Liver (tissue), 8 donors: ENCODE measurements at regions not wholly inside any gene's neighbourhood (a gene's known extent, or its start where the extent isn't known, plus 50 kb on each side); places are given as distances from the start of the nearest gene placed in this dataset.

Experiments
- DNase-seq: peaks from one replicate; pipeline ENCODE4 v3.0.0-alpha.2; 2017; ENCODE audit warnings: low spot score
- H3K27ac ChIP-seq, 2 donors: one replicate each; pipeline ENCODE4 v1.7.0; 2013; ENCODE audit warnings: inconsistent platforms in 2 of 2, low read length in 2 of 2, control low read depth in 1 of 2, low read depth in 1 of 2, mild to moderate bottlenecking in 1 of 2
- H3K27me3 ChIP-seq, 4 donors: one replicate each; pipeline versions ENCODE4 v1.6.1 to v1.7.0; 2013; ENCODE audit warnings: low read length in 3 of 4, inconsistent platforms in 1 of 4, mild to moderate bottlenecking in 1 of 4, moderate library complexity in 1 of 4; ENCODE audit not compliant: control insufficient read depth in 4 of 4, insufficient read depth in 4 of 4
- H3K36me3 ChIP-seq, 4 donors: one replicate each; pipeline versions ENCODE4 v1.6.1 to v1.7.0; 2013; ENCODE audit warnings: low read length in 3 of 4, mild to moderate bottlenecking in 3 of 4, low read depth in 1 of 4, moderate library complexity in 1 of 4; ENCODE audit not compliant: control insufficient read depth in 4 of 4, insufficient read depth in 3 of 4
- H3K4me1 ChIP-seq, 4 donors: one replicate each; pipeline versions ENCODE4 v1.6.1 to v1.7.0; 2013; ENCODE audit warnings: low read length in 3 of 4, mild to moderate bottlenecking in 3 of 4, moderate library complexity in 1 of 4; ENCODE audit not compliant: control insufficient read depth in 4 of 4, insufficient read depth in 4 of 4
- H3K4me3 ChIP-seq, 3 donors: one replicate each; pipeline versions ENCODE4 v1.6.1 to v1.7.0; 2013; ENCODE audit warnings: low read length in 3 of 3, control low read depth in 1 of 3, low read depth in 1 of 3, mild to moderate bottlenecking in 1 of 3
- H3K9ac ChIP-seq, 2 donors: one replicate each; pipeline ENCODE4 v1.7.0; 2013; ENCODE audit warnings: low read length in 2 of 2, mild to moderate bottlenecking in 2 of 2, moderate library complexity in 2 of 2, control low read depth in 1 of 2, low read depth in 1 of 2
- H3K9me3 ChIP-seq, 4 donors: one replicate each; pipeline versions ENCODE4 v1.6.1 to v1.7.0; 2013; ENCODE audit warnings: low read length in 3 of 4; ENCODE audit not compliant: control insufficient read depth in 4 of 4
- ATF3 ChIP-seq: IDR thresholded peaks from 2 replicates; pipeline ENCODE4 v1.6.1; 2016; ENCODE audit warnings: antibody characterized with exemption
- EGR1 ChIP-seq, 2 donors: IDR thresholded peaks; 2 replicates each; pipeline ENCODE4 v1.6.1; 2016 to 2018; ENCODE audit warnings: antibody characterized with exemption in 2 of 2, low read depth in 2 of 2
- FOXA1 ChIP-seq: IDR thresholded peaks from 2 replicates; pipeline ENCODE4 v1.6.1; 2016; ENCODE audit warnings: antibody characterized with exemption
- FOXA2 ChIP-seq: IDR thresholded peaks from 2 replicates; pipeline ENCODE4 v1.6.1; 2016; ENCODE audit warnings: antibody characterized with exemption
- GABPA ChIP-seq, 2 donors: IDR thresholded peaks in 1 of 2; conservative IDR thresholded peaks in 1 of 2; 2 replicates each; pipeline ENCODE4 v1.6.1; 2016; ENCODE audit warnings: antibody characterized with exemption in 2 of 2, mild to moderate bottlenecking in 1 of 2, moderate library complexity in 1 of 2
- HNF4A ChIP-seq, 2 donors: conservative IDR thresholded peaks; 2 replicates each; pipeline ENCODE4 v1.6.1; 2016; ENCODE audit warnings: antibody characterized with exemption in 2 of 2, mild to moderate bottlenecking in 2 of 2
- HNF4G ChIP-seq: IDR thresholded peaks from 2 replicates; pipeline ENCODE4 v1.6.1; 2016; ENCODE audit warnings: antibody characterized with exemption
- JUND ChIP-seq, 2 donors: IDR thresholded peaks; 2 replicates each; pipeline ENCODE4 v1.6.1; 2016; ENCODE audit warnings: antibody characterized with exemption in 2 of 2
- MAX ChIP-seq: IDR thresholded peaks from 2 replicates; pipeline ENCODE4 v1.6.1; 2016; ENCODE audit warnings: antibody characterized with exemption
- NR2F2 ChIP-seq: IDR thresholded peaks from 2 replicates; pipeline ENCODE4 v1.6.1; 2016; ENCODE audit warnings: antibody characterized with exemption
- RAD21 ChIP-seq, 2 donors: IDR thresholded peaks; 2 replicates each; pipeline ENCODE4 v1.6.1; 2016; ENCODE audit warnings: antibody characterized with exemption in 2 of 2, mild to moderate bottlenecking in 2 of 2
- REST ChIP-seq: IDR thresholded peaks from 2 replicates; pipeline ENCODE4 v1.6.1; 2016; ENCODE audit warnings: antibody characterized with exemption, mild to moderate bottlenecking
- RXRA ChIP-seq, 2 donors: IDR thresholded peaks; 2 replicates each; pipeline ENCODE4 v1.6.1; 2017 to 2018; ENCODE audit warnings: antibody characterized with exemption in 2 of 2, mild to moderate bottlenecking in 1 of 2
- SP1 ChIP-seq: IDR thresholded peaks from 2 replicates; pipeline ENCODE4 v1.6.1; 2018; ENCODE audit warnings: antibody characterized with exemption, mild to moderate bottlenecking
- TAF1 ChIP-seq: conservative IDR thresholded peaks from 2 replicates; pipeline ENCODE4 v1.6.1; 2016; ENCODE audit warnings: antibody characterized with exemption, mild to moderate bottlenecking
- YY1 ChIP-seq: IDR thresholded peaks from 2 replicates; pipeline ENCODE4 v1.6.1; 2016; ENCODE audit warnings: antibody characterized with exemption, mild to moderate bottlenecking
- ZBTB33 ChIP-seq: IDR thresholded peaks from 2 replicates; pipeline ENCODE4 v1.6.1; 2016; ENCODE audit warnings: antibody characterized with exemption
- WGBS: extraction: QIAGEN DNeasy Blood & Tissue Kit; methylation state at CpG from one replicate; pipeline ENCODE4 v1.1.7; 2013; 5-methylcytosine and 5-hydroxymethylcytosine counted together
- TF ChIP-seq, protein P1 (sequence below): fragments of 150-350 bp; IDR thresholded peaks from 2 replicates; pipeline ENCODE4 v1.5.1; 2017; ENCODE audit warnings: improper control_type of control experiment, low read depth, low read length; ENCODE audit not compliant: missing input control
- donor health status: healthy.
- donor health status: healthy.
- donor health status: healthy.
- donor health status: healthy.
- donor health status: healthy.

DNA sequence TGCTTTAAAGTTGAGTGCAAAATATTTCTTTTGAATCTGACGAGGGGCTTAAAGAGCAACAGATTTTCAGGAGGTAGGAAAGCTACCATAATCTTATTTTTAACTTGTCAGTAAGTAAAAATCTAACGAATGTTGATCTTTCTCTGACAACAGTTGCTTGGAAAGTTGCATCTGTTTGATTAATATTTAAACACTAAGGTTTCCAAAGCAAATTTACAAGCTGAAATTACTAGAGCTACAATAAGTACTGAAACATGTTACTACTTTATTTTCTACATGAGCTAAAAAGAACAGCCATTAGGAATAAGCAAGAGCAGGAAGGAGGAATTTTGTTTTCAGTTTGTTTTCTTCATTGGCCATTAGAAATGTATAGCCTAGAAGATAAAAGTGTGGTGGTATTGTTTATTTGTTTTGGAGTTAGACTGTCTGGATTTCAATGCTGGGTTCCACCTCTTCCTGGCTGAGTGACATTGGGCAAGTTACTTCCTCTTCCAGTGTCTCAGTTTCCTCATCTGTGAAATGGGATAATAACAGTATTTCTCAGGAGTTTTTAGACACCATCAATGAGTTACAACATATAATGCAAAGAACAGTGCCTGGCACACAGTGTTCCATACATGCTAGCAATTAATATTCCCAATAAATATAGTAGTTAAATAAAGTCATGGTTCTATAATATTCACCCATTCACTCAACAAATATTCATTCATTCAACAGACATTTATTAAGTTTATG lies 87.9 kb upstream of the FLRT2 start:
- no peaks in the 10 kb centered on the region for H3K27me3 ChIP-seq

More for the DNA sequence above, 87.9 kb upstream of the FLRT2 start:
- no peak for DNase-seq
- TF ChIP-seq MAX (no peak), EGR1 (IDR thresholded peaks at IDR 0.05; ENCODE audit: low read depth in 2 of 2) (no peak), FOXA1 (no peak), RAD21 (IDR thresholded peaks at IDR 0.05) (no peak), NR2F2 (no peak), FOXA2 (no peak), REST (no peak), HNF4G (no peak), JUND (IDR thresholded peaks at IDR 0.05) (no peak), RXRA (IDR thresholded peaks at IDR 0.05) (no peak), TAF1 (no peak), YY1 (no peak), SP1 (no peak), ZBTB33 (no peak), GABPA (IDR thresholded peaks at IDR 0.05 in 1 of 2, conservative IDR thresholded peaks at IDR 0.05 in 1 of 2) (no peak), ATF3 (no peak), HNF4A (conservative IDR thresholded peaks at IDR 0.05) (no peak)
- TF ChIP-seq, protein P1, sequence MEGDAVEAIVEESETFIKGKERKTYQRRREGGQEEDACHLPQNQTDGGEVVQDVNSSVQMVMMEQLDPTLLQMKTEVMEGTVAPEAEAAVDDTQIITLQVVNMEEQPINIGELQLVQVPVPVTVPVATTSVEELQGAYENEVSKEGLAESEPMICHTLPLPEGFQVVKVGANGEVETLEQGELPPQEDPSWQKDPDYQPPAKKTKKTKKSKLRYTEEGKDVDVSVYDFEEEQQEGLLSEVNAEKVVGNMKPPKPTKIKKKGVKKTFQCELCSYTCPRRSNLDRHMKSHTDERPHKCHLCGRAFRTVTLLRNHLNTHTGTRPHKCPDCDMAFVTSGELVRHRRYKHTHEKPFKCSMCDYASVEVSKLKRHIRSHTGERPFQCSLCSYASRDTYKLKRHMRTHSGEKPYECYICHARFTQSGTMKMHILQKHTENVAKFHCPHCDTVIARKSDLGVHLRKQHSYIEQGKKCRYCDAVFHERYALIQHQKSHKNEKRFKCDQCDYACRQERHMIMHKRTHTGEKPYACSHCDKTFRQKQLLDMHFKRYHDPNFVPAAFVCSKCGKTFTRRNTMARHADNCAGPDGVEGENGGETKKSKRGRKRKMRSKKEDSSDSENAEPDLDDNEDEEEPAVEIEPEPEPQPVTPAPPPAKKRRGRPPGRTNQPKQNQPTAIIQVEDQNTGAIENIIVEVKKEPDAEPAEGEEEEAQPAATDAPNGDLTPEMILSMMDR = no peak
- Histone ChIP-seq H3K9ac (no peak overlapping the region), H3K27ac (no peak overlapping the region), H3K4me1 (no peaks in the 10 kb centered on the region), H3K36me3 (no peaks in the 10 kb centered on the region), H3K4me3 (no peak overlapping the region), H3K9me3 (no peaks in the 10 kb centered on the region)
- 47% methylated on average over 2 of the region's 2 CpGs for WGBS
